HG02571 (cell line): ENCODE measurements at regions not wholly inside any gene's neighbourhood (a gene's known extent, or its start where the extent isn't known, plus 50 kb on each side); places are given as distances from the start of the nearest gene placed in this dataset.
"Not testable (repeated sequence)": the region's sequence is repeated elsewhere in the genome, so short reads cannot be mapped to it uniquely, and the experiment has no call there.

ENCODE experiments used
- ATAC-seq: cut with Tn5 transposase; IDR thresholded peaks from one replicate; pipeline ENCODE4 v1.9.1; 2021; ENCODE audit warnings: mild to moderate bottlenecking, moderate library complexity; ENCODE audit not compliant: unreplicated experiment

GRCh38 chr1:105470541-105470940 lies 1585.9 kb upstream of the PRMT6 start:
- not testable (repeated sequence) for ATAC-seq

- no peak for ATAC-seq
Measured at GRCh38 chr1:105483436-105483835, 1573.0 kb upstream of the PRMT6 start.

- ATAC-seq: no peak
Measured at GRCh38 chr1:105485207-105485606, 1571.3 kb upstream of the PRMT6 start.

- no peak for ATAC-seq
Measured at GRCh38 chr1:105492921-105493320, 1563.6 kb upstream of the PRMT6 start.

DNA sequence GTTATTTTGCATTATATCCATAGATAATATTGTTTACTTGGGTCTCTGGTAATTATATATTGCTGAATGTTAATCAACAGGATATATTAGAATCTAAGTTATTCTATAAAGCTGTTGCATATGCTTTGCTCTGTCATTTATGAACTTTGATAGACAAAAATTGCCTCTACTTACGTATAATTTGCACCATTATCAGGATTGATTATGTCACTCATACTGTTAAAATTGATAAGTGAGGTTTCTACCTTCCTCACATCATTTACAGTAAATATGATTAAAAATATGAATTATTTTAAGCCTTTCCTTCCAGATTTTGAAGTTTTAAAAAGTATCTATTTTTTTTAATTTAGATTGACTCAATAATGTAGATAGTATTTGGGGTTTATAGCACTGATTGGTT lies 1540.4 kb upstream of the PRMT6 start:
- ATAC-seq: no peak

GRCh38 chr1:105533996-105534395 lies 1522.5 kb upstream of the PRMT6 start:
- ATAC-seq: no peak

DNA sequence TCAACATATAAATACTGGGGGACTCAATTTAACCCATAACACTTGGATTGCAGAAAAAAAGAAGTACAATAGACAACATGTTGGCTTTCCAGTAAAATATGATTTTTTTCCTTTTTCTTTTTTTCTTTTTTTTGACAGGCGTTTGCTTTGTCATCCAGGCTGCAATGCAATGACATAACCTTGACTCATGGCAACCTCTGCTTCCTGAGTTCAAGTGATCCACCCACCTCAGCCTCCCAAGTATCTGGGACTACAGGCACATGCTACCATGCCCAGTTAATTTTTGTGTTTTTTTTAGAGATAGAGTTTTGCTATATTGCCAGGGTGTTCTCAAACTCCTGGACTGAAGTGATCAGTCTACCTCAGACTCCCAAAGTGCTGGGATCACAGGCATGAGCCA lies 1512.0 kb upstream of the PRMT6 start:
- ATAC-seq: no peak

DNA sequence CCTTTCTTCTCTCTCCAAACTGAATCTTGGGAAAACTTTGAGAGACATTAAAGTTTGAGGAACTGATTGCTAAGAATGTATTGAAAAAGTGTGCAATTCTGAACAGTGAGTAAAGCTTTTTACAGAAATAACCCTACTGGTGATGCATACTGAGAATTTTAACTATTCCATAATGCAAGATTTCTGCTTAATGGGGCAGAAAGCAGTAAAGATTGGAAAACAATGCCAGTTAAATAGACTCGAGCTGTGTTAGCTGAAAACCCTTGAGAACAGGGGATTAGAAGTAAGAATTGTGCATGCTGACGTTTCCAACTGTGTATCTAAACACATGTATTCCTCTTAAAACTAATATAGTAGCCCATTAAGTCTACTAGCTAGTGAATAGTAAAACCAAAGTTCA lies 1500.2 kb upstream of the PRMT6 start:
- ATAC-seq: no peak

DNA sequence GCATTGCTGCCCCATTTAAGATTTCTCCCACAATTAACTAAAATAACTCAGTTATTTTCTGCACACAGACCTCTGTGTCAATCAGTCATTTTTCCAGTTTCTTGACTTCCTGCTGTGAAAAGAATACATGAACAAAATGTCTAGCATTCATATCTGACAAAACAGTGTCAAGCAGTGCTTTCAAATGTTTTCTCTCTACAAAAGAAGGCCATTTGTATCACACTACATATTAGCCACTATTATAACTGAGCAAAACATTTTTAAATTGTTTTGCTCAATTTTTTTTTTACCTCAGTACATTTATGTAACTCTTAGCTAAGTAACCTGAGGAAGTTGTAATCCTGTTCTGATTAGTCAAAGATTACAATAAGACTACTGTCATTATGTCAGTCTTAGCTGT lies 1498.5 kb upstream of the PRMT6 start:
- ATAC-seq: no peak

DNA sequence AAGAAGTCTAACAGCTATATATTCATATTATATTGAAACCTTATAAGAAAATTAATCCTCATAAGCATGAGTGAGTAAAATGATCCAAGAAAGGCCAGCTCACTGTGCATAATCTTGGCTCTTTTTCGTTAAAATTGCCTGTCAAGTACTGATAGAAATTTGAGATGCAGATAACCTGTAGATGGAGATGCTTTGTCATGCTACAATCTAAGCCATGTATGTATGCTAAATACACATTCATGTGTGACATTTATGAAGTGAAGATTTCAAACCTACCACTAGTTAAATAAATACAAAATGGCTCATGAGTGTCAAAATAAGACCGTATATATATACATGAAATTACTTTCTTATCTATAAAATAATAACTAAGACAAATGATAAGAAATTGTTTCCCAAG lies 1491.5 kb upstream of the PRMT6 start:
- no peak for ATAC-seq

GRCh38 chr1:105585791-105586190 lies 1470.7 kb upstream of the PRMT6 start:
- no peak for ATAC-seq

GRCh38 chr1:105591681-105592080 lies 1464.8 kb upstream of the PRMT6 start:
- no peak for ATAC-seq

GRCh38 chr1:105608713-105609112 lies 1447.8 kb upstream of the PRMT6 start:
- no peak for ATAC-seq

- ATAC-seq: no peak
Measured at GRCh38 chr1:105626276-105626987, 1430.0 kb upstream of the PRMT6 start.

GRCh38 chr1:105631153-105631744 lies 1425.2 kb upstream of the PRMT6 start:
- ATAC-seq: not testable (repeated sequence)

DNA sequence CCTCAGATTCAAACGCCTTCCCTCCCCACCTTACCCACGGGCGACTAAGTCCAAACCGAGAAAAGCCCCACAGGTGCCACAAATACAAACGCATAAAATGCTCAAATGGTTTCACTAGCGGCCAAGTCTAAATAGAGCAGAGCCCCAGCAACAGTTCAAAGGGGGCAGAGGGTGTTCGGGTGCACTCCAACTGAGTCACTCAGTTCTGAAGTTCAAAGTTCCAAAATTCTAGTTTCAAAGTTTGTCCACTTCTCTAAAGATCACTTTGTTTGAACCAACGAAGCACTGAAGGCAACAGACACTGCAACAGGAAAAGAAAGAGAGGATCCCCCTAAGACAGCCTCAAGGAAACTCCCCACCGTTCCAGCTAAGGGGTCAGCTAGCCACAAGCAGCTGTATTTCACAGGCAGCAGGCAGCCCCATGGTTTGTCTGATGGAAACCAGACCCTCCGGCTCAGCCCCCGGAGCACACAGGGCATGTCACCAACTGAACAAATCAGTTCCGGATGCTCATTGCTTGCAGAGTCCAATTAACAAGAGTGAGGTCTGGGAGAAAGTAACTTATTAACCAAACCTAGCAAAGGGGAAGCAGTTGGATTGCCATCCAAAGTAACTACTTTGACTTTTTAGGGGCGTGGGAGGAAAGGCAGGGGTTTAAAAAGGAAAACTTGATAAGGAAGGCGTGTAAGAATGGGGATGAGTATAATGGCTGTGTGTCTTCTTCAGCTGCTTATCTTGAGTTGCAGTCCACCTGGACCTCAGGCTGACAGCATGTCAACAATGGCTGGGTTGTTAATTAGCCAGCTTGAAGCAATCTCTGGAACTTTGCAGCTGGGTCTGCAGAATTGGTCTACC lies 1423.9 kb upstream of the PRMT6 start:
- no peak for ATAC-seq

GRCh38 chr1:105636052-105636451 lies 1420.4 kb upstream of the PRMT6 start:
- no peak for ATAC-seq

GRCh38 chr1:105641407-105641806 lies 1415.1 kb upstream of the PRMT6 start:
- no peak for ATAC-seq

DNA sequence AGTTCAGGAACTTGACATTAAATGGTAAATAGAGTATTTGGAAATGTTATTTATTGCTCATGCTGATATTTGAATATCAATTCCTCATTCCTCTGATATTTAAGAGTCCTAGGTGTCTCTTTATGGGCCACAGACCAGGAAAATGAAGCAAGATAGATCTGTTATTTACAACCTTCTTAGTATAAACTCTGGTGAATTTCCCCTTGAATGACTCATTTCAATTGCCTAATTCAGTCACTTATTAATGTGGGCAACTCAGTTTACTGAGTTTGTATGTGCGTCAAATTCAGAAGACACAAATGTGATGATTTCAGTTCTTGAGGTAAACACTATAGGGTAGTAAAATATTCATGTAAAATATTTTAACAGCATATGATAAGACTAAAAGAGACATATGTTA lies 1404.4 kb upstream of the PRMT6 start:
- no peak for ATAC-seq

DNA sequence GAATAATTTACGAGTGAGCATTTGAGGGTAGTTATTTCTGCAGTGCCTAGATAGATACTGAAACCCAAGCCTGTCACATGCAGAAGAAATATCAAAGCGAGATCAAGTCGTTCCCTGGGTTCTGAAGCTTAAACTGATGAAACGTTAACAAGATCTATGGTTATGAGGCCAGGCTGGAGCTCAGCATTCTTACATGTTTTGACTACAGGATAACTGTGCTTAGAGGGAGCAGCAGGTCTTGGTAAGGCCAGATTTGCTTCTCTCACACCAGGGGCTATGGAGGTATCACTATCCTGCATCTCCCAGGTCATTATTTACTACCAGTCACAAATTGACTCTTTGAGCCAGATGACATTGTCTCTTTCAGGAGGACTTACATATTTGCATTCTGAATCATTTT lies 1401.4 kb upstream of the PRMT6 start:
- no peak for ATAC-seq

GRCh38 chr1:105664495-105664894 lies 1392.0 kb upstream of the PRMT6 start:
- ATAC-seq: no peak

- ATAC-seq: no peak
Measured at GRCh38 chr1:105678334-105678733, 1378.1 kb upstream of the PRMT6 start.
